GM21447 (cell line): ENCODE measurements at regions not wholly inside any gene's neighbourhood (a gene's known extent, or its start where the extent isn't known, plus 50 kb on each side); places are given as distances from the start of the nearest gene placed in this dataset.
"Not testable (repeated sequence)": the region's sequence is repeated elsewhere in the genome, so short reads cannot be mapped to it uniquely, and the experiment has no call there.

Experiments used
- ATAC-seq: cut with Tn5 transposase; IDR thresholded peaks from one replicate; pipeline ENCODE4 v1.9.1; 2021; ENCODE audit not compliant: unreplicated experiment

GRCh38 chr12:62028536-62028935 is 231.7 kb upstream of the USP15 start:
- no peak for ATAC-seq

- no peak for ATAC-seq
These were observed 227.3 kb upstream of the USP15 start for GRCh38 chr12:62032870-62033269.

- ATAC-seq, result no peak
These were observed 215.6 kb upstream of the USP15 start for GRCh38 chr12:62044450-62045135.

GRCh38 chr12:62045211-62045610 is 215.0 kb upstream of the USP15 start:
- no peak for ATAC-seq

- ATAC-seq, result no peak
These were observed 209.4 kb upstream of the USP15 start for GRCh38 chr12:62050785-62051184.

- no peak for ATAC-seq
These were observed 190.2 kb upstream of the USP15 start for GRCh38 chr12:62069976-62070375.

GRCh38 chr12:62073236-62073635 is 187.0 kb upstream of the USP15 start:
- ATAC-seq, result not testable (repeated sequence)

GRCh38 chr12:62075870-62076269 is 184.3 kb upstream of the USP15 start:
- ATAC-seq, result no peak

GRCh38 chr12:62078020-62078419 is 182.2 kb upstream of the USP15 start:
- no peak for ATAC-seq

GRCh38 chr12:62082448-62082847 is 177.8 kb upstream of the USP15 start:
- ATAC-seq, result no peak

GRCh38 chr12:62098132-62098531 is 162.1 kb upstream of the USP15 start:
- ATAC-seq, result no peak

GRCh38 chr12:62103748-62104147 is 156.5 kb upstream of the USP15 start:
- no peak for ATAC-seq

- ATAC-seq, result no peak
These were observed 153.5 kb upstream of the USP15 start for GRCh38 chr12:62106547-62107185.

GRCh38 chr12:62113366-62114011 is 146.7 kb upstream of the USP15 start:
- ATAC-seq, result no peak

GRCh38 chr12:62116986-62117385 is 143.2 kb upstream of the USP15 start:
- no peak for ATAC-seq

GRCh38 chr12:62123721-62124203 is 136.4 kb upstream of the USP15 start:
- peak; percentile 81 for ATAC-seq

- no peak for ATAC-seq
These were observed 132.7 kb upstream of the USP15 start for GRCh38 chr12:62127516-62127915.

- ATAC-seq, result no peak
These were observed 131.8 kb upstream of the USP15 start for GRCh38 chr12:62128175-62128975.

- ATAC-seq, result no peak
These were observed 130.9 kb upstream of the USP15 start for GRCh38 chr12:62129291-62129690.

- ATAC-seq, result no peak
These were observed 129.8 kb upstream of the USP15 start for GRCh38 chr12:62130402-62130801.

- no peak for ATAC-seq
These were observed 129.2 kb upstream of the USP15 start for GRCh38 chr12:62130834-62131552.
